CD4-positive, alpha-beta T cell (primary cell): ENCODE measurements at regions not wholly inside any gene's neighbourhood (a gene's known extent, or its start where the extent isn't known, plus 50 kb on each side); places are given as distances from the start of the nearest gene placed in this dataset.

Experiments used
- ATAC-seq: fragments of 200-7000 bp; cut with Tn5 transposase; one replicate; pipeline ENCODE4 v1.10.0; 2022; ENCODE audit warnings: mild to moderate bottlenecking; ENCODE audit not compliant: poor library complexity
- CTCF ChIA-PET: fragments of 350-600 bp; sonication (Branson Sonifier 250); formaldehyde crosslinking; loops from one replicate; lab custom pipeline; 2021; ENCODE audit warnings: antibody characterized with exemption, inconsistent platforms; lab: Charles Lee
- POLR2A ChIA-PET: fragments of 350-600 bp; sonication (Branson Sonifier 250); formaldehyde crosslinking; loops from one replicate; lab custom pipeline; 2021; ENCODE audit warnings: antibody characterized with exemption, inconsistent platforms; lab: Charles Lee
- DNase-seq, 14 experiments: peaks; one replicate each; pipeline ENCODE4 v3.0.0-alpha.2; 2013 to 2020; ENCODE audit warnings: mixed read lengths in 2 of 14
- H3K27ac ChIP-seq, 2 donors: one replicate each; pipeline versions ENCODE4 v1.5.1 to v1.7.0; 2013; ENCODE audit warnings: low read length in 2 of 2, low read depth in 1 of 2, mild to moderate bottlenecking in 1 of 2
- H3K27me3 ChIP-seq, 2 experiments: 1 replicate in 1 of 2; 2 replicates in 1 of 2; pipeline versions ENCODE4 v1.6.1 to v1.7.0; 2013; ENCODE audit warnings: low read length in 2 of 2, control low read depth in 1 of 2, mild to moderate bottlenecking in 1 of 2, moderate library complexity in 1 of 2; ENCODE audit not compliant: insufficient read depth in 2 of 2, control insufficient read depth in 1 of 2
- H3K36me3 ChIP-seq: one replicate; pipeline ENCODE4 v1.6.1; 2013; ENCODE audit warnings: low read length, control low read depth; ENCODE audit not compliant: insufficient read depth
- H3K4me1 ChIP-seq: one replicate; pipeline ENCODE4 v1.6.1; 2013; ENCODE audit warnings: low read length, control low read depth; ENCODE audit not compliant: insufficient read depth
- H3K4me3 ChIP-seq: one replicate; pipeline ENCODE4 v1.5.1; 2013; ENCODE audit warnings: mild to moderate bottlenecking, low read length, moderate library complexity
- H3K9me3 ChIP-seq, 2 experiments: 1 replicate in 1 of 2; 2 replicates in 1 of 2; pipeline versions ENCODE4 v1.6.1 to v1.7.0; 2013; ENCODE audit warnings: low read length in 2 of 2, mild to moderate bottlenecking in 2 of 2, control low read depth in 1 of 2, moderate library complexity in 1 of 2; ENCODE audit not compliant: control insufficient read depth in 1 of 2, insufficient read depth in 1 of 2
- H3K27ac Mint-ChIP-seq: one replicate; pipeline ENCODE4 v1.8.0; 2020; ENCODE audit warnings: mixed read lengths
- H3K27me3 Mint-ChIP-seq: one replicate; pipeline ENCODE4 v1.8.0; 2021; ENCODE audit warnings: mixed read lengths
- H3K36me3 Mint-ChIP-seq: one replicate; pipeline ENCODE4 v1.8.0; 2021; ENCODE audit warnings: low read depth, mixed read lengths
- H3K4me1 Mint-ChIP-seq: one replicate; pipeline ENCODE4 v1.8.0; 2021; ENCODE audit warnings: low read depth, mixed read lengths
- H3K4me3 Mint-ChIP-seq: one replicate; pipeline ENCODE4 v1.8.0; 2020; ENCODE audit warnings: mild to moderate bottlenecking, mixed read lengths
- H3K9me3 Mint-ChIP-seq: one replicate; pipeline ENCODE4 v1.8.0; 2020; ENCODE audit warnings: mixed read lengths
- intact Hi-C, 2 experiments: fragments of 100-400 bp; cut with DNase I in 1 of 2; cut with micrococcal nuclease in 1 of 2; formaldehyde crosslinking; loops; one replicate each; pipeline versions ENCODE4 v1.15.1 to v1.9.0; 2023 to 2025; cut with DNase I, micrococcal nuclease
- TF ChIP-seq, protein P1 (sequence below): fragments of 200-600 bp; IDR thresholded peaks from one replicate; pipeline ENCODE4 v1.8.0; 2022; ENCODE audit warnings: antibody characterized with exemption, mild to moderate bottlenecking

DNA sequence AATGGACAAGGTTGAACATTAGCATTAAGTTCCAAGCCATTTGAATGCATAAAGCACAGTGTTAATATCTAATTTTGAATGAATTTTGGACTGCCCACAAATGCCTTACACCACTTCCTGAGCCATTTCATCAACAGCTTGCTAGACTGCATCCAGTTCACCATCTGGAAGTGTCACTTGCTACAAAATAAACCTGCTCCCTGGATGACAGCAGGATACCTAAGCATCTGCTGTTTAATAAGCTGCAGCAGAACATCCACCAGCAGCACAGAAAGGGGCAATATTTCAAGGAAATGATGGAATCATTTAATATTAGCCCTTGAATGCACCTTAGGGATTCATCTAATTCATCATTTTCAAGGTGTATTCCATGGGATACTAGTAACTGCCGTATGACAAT lies 76.6 kb upstream of the PCDH9 start:
- H3K36me3 ChIP-seq: no peaks in the 10 kb centered on the region
- TF ChIP-seq, protein P1, sequence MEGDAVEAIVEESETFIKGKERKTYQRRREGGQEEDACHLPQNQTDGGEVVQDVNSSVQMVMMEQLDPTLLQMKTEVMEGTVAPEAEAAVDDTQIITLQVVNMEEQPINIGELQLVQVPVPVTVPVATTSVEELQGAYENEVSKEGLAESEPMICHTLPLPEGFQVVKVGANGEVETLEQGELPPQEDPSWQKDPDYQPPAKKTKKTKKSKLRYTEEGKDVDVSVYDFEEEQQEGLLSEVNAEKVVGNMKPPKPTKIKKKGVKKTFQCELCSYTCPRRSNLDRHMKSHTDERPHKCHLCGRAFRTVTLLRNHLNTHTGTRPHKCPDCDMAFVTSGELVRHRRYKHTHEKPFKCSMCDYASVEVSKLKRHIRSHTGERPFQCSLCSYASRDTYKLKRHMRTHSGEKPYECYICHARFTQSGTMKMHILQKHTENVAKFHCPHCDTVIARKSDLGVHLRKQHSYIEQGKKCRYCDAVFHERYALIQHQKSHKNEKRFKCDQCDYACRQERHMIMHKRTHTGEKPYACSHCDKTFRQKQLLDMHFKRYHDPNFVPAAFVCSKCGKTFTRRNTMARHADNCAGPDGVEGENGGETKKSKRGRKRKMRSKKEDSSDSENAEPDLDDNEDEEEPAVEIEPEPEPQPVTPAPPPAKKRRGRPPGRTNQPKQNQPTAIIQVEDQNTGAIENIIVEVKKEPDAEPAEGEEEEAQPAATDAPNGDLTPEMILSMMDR: no peak
- Mint-ChIP-seq H3K9me3 (peaks cover 6% of the 10 kb centered on the region), H3K27ac (no peak overlapping the region), H3K36me3 (no peaks in the 10 kb centered on the region), H3K4me3 (no peak overlapping the region), H3K4me1 (no peaks in the 10 kb centered on the region), H3K27me3 (no peaks in the 10 kb centered on the region)
- no peaks in the 10 kb centered on the region for H3K27me3 ChIP-seq
- no peak overlapping the region for H3K27ac ChIP-seq
- POLR2A ChIA-PET: no interaction called here
- intact Hi-C loops: no loop called here
- no peak overlapping the region for H3K4me3 ChIP-seq
- DNase-seq (no peak), ATAC-seq (no peak)
- H3K9me3 ChIP-seq: peaks cover 0 to 3% of the 10 kb centered on the region in 2 experiments
- no peaks in the 10 kb centered on the region for H3K4me1 ChIP-seq
- CTCF ChIA-PET: no interaction called here

DNA sequence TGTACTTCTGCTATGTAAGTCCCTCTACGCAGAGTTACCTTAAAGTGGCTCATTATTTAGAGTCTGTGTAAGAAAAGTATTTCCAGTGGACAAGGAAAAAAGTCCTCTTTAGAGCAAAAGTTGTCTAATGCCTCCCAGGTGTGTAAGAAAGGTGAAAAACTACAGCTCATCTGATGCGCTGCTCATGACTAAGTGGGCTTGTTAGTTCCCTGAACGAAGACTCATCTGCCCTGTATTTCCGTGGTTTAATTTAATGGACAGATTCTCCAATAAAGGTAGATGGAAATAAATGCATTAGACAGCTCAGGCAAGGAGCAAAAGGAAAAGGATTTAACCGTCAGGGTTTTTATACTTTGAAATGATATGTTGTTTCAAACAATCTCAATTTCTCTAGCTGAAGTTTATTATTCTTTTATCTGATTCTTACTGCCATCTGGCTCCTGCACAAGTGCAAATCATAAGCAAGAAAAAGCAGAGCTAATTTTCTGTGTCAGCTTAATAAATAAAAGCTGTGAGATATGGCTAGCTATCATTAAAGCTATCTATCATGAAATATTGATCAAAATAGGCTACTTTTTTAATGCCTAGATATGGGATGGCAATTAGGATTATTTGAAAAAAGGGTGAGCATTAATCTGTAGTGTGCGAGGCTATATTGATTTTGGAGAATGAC lies 73.7 kb upstream of the PCDH9 start:
- ATAC-seq (no peak), DNase-seq (no peak)
- Histone ChIP-seq H3K9me3 (no peaks in the 10 kb centered on the region), H3K36me3 (no peaks in the 10 kb centered on the region), H3K4me3 (no peak overlapping the region), H3K4me1 (no peaks in the 10 kb centered on the region), H3K27ac (no peak overlapping the region), H3K27me3 (no peaks in the 10 kb centered on the region)
- no peaks in the 10 kb centered on the region for H3K36me3 Mint-ChIP-seq
- TF ChIP-seq, protein P1: no peak
- ChIA-PET POLR2A (no interaction called here), CTCF (no interaction called here)
- H3K27ac Mint-ChIP-seq: no peak overlapping the region
- H3K4me3 Mint-ChIP-seq: no peak overlapping the region
- peaks cover 3% of the 10 kb centered on the region for H3K9me3 Mint-ChIP-seq
- no peaks in the 10 kb centered on the region for H3K4me1 Mint-ChIP-seq
- intact Hi-C loops: no loop called here
- no peaks in the 10 kb centered on the region for H3K27me3 Mint-ChIP-seq

DNA sequence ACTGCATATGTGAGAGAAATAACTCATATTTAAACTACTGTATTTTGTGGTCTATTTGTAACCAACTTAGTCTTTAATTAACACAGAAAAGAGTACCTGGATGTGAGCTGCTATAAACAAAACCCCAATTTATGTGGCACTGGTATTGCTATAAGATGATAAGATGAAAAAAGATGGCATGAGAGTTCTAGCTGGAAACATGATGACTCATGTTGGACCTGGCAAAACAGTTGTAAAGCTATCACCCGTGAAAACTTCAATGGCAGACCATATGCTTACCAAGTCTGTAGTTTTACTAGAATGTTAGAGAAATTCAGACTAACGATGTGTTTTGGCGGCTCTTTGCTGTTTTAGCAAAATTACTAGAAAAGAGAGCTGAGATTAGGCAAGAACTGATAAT lies 69.6 kb upstream of the PCDH9 start:
- no peaks in the 10 kb centered on the region for H3K27me3 Mint-ChIP-seq
- H3K36me3 Mint-ChIP-seq: no peaks in the 10 kb centered on the region
- H3K4me3 Mint-ChIP-seq: no peak overlapping the region
- TF ChIP-seq, protein P1: no peak
- intact Hi-C loops: no loop called here
- no peak for ATAC-seq
- H3K4me1 ChIP-seq: no peaks in the 10 kb centered on the region
- no peaks in the 10 kb centered on the region for H3K36me3 ChIP-seq
- no peak overlapping the region for H3K27ac Mint-ChIP-seq
- H3K9me3 ChIP-seq: no peaks in the 10 kb centered on the region
- H3K4me3 ChIP-seq: no peak overlapping the region
- DNase-seq: no peak
- ChIA-PET POLR2A (no interaction called here), CTCF (no interaction called here)
- H3K27ac ChIP-seq: no peak overlapping the region
- H3K9me3 Mint-ChIP-seq: peaks cover 4% of the 10 kb centered on the region
- no peaks in the 10 kb centered on the region for H3K4me1 Mint-ChIP-seq
- H3K27me3 ChIP-seq: no peaks in the 10 kb centered on the region
